ENCODE measurements at regions not wholly inside any gene's neighbourhood (a gene's known extent, or its start where the extent isn't known, plus 50 kb on each side); places are given as distances from the start of the nearest gene placed in this dataset.

- H3K27ac Mint-ChIP-seq, result no peak overlapping the region
- intact Hi-C loops (cut with DNase I, micrococcal nuclease), result no loop called here
- H3K4me3 Mint-ChIP-seq, result no peak overlapping the region
- ChIA-PET CTCF (no interaction called here), POLR2A (no interaction called here)
- Histone ChIP-seq H3K4me3 (ENCODE audit: low read length) (no peak overlapping the region), H3K9me3 (ENCODE audit: control insufficient read depth in 1 of 2, insufficient read depth in 1 of 2, low read length in 2 of 2) (peaks cover 0 to 13% of the 10 kb centered on the region in 2 experiments), H3K27me3 (ENCODE audit: control insufficient read depth in 1 of 2, insufficient read depth in 2 of 2, low read length in 2 of 2) (no peaks in the 10 kb centered on the region), H3K36me3 (ENCODE audit: insufficient read depth, low read length) (no peaks in the 10 kb centered on the region), H3K27ac (ENCODE audit: low read depth in 1 of 2, low read length in 2 of 2) (no peak overlapping the region), H3K4me1 (ENCODE audit: insufficient read depth, low read length) (no peaks in the 10 kb centered on the region)
- no peaks in the 10 kb centered on the region for H3K4me1 Mint-ChIP-seq (ENCODE audit: low read depth)
- H3K36me3 Mint-ChIP-seq (ENCODE audit: low read depth), result no peaks in the 10 kb centered on the region
- no peak for DNase-seq
- H3K27me3 Mint-ChIP-seq, result no peaks in the 10 kb centered on the region
- TF ChIP-seq CTCF (IDR thresholded peaks at IDR 0.05), result no peak
- ATAC-seq (ENCODE audit: poor library complexity), result no peak
- peaks cover 3% of the 10 kb centered on the region for H3K9me3 Mint-ChIP-seq
Observed at GRCh38 chr10:53402594-53402993, 630.0 kb upstream of the MBL2 start.

- H3K27me3 ChIP-seq (ENCODE audit: control insufficient read depth in 1 of 2, insufficient read depth in 2 of 2, low read length in 2 of 2), result no peaks in the 10 kb centered on the region
- TF ChIP-seq CTCF (IDR thresholded peaks at IDR 0.05), result no peak
- intact Hi-C loops (cut with DNase I, micrococcal nuclease), result no loop called here
- ChIA-PET POLR2A (no interaction called here), CTCF (no interaction called here)
- Mint-ChIP-seq H3K27ac (no peak overlapping the region), H3K9me3 (peaks cover 3% of the 10 kb centered on the region), H3K4me1 (ENCODE audit: low read depth) (no peaks in the 10 kb centered on the region), H3K27me3 (no peaks in the 10 kb centered on the region), H3K4me3 (no peak overlapping the region), H3K36me3 (ENCODE audit: low read depth) (no peaks in the 10 kb centered on the region)
- H3K4me3 ChIP-seq (ENCODE audit: low read length), result no peak overlapping the region
- ATAC-seq (ENCODE audit: poor library complexity) (no peak), DNase-seq (no peak)
- no peaks in the 10 kb centered on the region for H3K36me3 ChIP-seq (ENCODE audit: insufficient read depth, low read length)
- H3K27ac ChIP-seq (ENCODE audit: low read depth in 1 of 2, low read length in 2 of 2), result no peak overlapping the region
- H3K9me3 ChIP-seq (ENCODE audit: control insufficient read depth in 1 of 2, insufficient read depth in 1 of 2, low read length in 2 of 2), result peaks cover 5 to 18% of the 10 kb centered on the region in 2 experiments
- H3K4me1 ChIP-seq (ENCODE audit: insufficient read depth, low read length), result no peaks in the 10 kb centered on the region
Observed at GRCh38 chr10:53401536-53401935, 629.0 kb upstream of the MBL2 start.

- no peaks in the 10 kb centered on the region for H3K4me1 ChIP-seq (ENCODE audit: insufficient read depth, low read length)
- intact Hi-C loops (cut with DNase I, micrococcal nuclease), result no loop called here
- H3K27me3 ChIP-seq (ENCODE audit: control insufficient read depth in 1 of 2, insufficient read depth in 2 of 2, low read length in 2 of 2), result no peaks in the 10 kb centered on the region
- Mint-ChIP-seq H3K9me3 (peaks cover 13% of the 10 kb centered on the region), H3K36me3 (ENCODE audit: low read depth) (no peaks in the 10 kb centered on the region), H3K4me3 (no peak overlapping the region), H3K27ac (no peak overlapping the region), H3K27me3 (no peaks in the 10 kb centered on the region), H3K4me1 (ENCODE audit: low read depth) (no peaks in the 10 kb centered on the region)
- ATAC-seq (ENCODE audit: poor library complexity) (no peak), DNase-seq (no peak)
- peaks cover 9 to 15% of the 10 kb centered on the region in 2 experiments for H3K9me3 ChIP-seq (ENCODE audit: control insufficient read depth in 1 of 2, insufficient read depth in 1 of 2, low read length in 2 of 2)
- ChIA-PET CTCF (interaction anchor here (0.7 kb wide), 1 partner anchor 297 kb away, joined by 4 read pairs; no protein-coding TSS in a partner anchor), POLR2A (no interaction called here)
- no peak overlapping the region for H3K27ac ChIP-seq (ENCODE audit: low read depth in 1 of 2, low read length in 2 of 2)
- H3K4me3 ChIP-seq (ENCODE audit: low read length), result no peak overlapping the region
- no peak for TF ChIP-seq CTCF (IDR thresholded peaks at IDR 0.05)
- H3K36me3 ChIP-seq (ENCODE audit: insufficient read depth, low read length), result no peaks in the 10 kb centered on the region
Observed at GRCh38 chr10:53396876-53397275, 624.3 kb upstream of the MBL2 start.
